SK-N-MC (cell line): ENCODE measurements at regions not wholly inside any gene's neighbourhood (a gene's known extent, or its start where the extent isn't known, plus 50 kb on each side); places are given as distances from the start of the nearest gene placed in this dataset.

ENCODE experiments used
- EZH2 ChIP-seq: fragments of 200-600 bp; sonication (generic); IDR thresholded peaks from one replicate; pipeline ENCODE4 v1.6.1; 2017; ENCODE audit warnings: antibody characterized with exemption
- FOXP2 ChIP-seq: optimal IDR thresholded peaks from 2 replicates; pipeline ENCODE3; 2011; ENCODE audit warnings: mild to moderate bottlenecking, moderate library complexity; ENCODE audit not compliant: insufficient read depth; ENCODE audit errors: extremely low read length, control extremely low read depth
- POLR2AphosphoS5 ChIP-seq: IDR thresholded peaks from 2 replicates; pipeline ENCODE4 v1.6.1; 2012; ENCODE audit warnings: mild to moderate bottlenecking, low read depth, low read length, borderline replicate concordance

GRCh38 chr7:17557251-17557671 is 258.8 kb downstream of the AHR start:
- TF ChIP-seq POLR2AphosphoS5 (no peak), EZH2 (no peak), FOXP2 (no peak)
